ENCODE measurements at regions not wholly inside any gene's neighbourhood (a gene's known extent, or its start where the extent isn't known, plus 50 kb on each side); places are given as distances from the start of the nearest gene placed in this dataset.

DNA sequence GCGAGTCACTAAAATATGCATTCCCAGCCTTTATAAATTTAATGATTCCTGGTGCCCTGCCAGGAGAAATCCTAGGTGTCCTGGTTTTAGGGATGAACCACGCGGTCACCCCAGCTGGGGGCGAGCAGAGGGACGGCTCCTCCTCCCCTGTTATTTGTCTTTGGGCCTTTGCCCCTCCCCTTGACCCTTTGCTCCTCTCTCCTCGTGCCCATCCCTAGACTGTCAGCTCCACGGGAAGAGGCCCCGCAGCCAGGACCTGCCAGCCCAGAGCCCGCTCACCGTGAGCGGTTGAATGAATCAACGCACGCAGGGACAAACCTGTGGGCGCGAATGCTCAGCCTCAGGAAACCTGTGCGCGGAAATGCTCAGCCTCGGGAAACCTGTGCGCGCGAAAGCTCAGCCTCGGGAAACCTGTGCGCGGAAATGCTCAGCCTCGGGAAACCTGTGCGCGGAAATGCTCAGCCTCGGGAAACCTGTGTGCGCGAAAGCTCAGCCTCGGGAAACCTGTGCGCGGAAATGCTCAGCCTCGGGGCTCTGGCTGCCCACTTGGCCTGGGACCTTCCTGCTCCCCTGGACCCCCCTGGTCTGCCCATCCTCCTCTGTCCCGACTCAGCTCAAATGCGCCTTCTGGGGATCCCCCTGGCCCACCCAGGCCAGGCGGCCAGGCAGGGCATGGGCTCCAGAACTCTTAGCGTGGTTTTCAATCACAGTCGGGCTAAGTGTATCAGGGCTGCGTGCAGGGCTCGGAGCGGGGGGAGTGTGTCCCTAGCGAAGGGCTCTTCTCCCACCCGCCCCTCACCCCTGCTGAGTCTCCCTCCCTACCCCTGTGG is 140.5 kb upstream of the COL5A1 start:
- Mint-ChIP-seq H3K9me3 (no peaks in the 10 kb centered on the region), H3K4me3 (no peak overlapping the region), H3K4me1 (ENCODE audit: unreplicated experiment) (no peaks in the 10 kb centered on the region), H3K27ac (no peak overlapping the region), H3K36me3 (no peaks in the 10 kb centered on the region), H3K27me3 (no peaks in the 10 kb centered on the region)
- TF ChIP-seq, protein P1, sequence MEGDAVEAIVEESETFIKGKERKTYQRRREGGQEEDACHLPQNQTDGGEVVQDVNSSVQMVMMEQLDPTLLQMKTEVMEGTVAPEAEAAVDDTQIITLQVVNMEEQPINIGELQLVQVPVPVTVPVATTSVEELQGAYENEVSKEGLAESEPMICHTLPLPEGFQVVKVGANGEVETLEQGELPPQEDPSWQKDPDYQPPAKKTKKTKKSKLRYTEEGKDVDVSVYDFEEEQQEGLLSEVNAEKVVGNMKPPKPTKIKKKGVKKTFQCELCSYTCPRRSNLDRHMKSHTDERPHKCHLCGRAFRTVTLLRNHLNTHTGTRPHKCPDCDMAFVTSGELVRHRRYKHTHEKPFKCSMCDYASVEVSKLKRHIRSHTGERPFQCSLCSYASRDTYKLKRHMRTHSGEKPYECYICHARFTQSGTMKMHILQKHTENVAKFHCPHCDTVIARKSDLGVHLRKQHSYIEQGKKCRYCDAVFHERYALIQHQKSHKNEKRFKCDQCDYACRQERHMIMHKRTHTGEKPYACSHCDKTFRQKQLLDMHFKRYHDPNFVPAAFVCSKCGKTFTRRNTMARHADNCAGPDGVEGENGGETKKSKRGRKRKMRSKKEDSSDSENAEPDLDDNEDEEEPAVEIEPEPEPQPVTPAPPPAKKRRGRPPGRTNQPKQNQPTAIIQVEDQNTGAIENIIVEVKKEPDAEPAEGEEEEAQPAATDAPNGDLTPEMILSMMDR (conservative IDR thresholded peaks at IDR 0.05) = no peak
- no peak for DNase-seq (ENCODE audit: extremely low spot score, unreplicated experiment)

DNA sequence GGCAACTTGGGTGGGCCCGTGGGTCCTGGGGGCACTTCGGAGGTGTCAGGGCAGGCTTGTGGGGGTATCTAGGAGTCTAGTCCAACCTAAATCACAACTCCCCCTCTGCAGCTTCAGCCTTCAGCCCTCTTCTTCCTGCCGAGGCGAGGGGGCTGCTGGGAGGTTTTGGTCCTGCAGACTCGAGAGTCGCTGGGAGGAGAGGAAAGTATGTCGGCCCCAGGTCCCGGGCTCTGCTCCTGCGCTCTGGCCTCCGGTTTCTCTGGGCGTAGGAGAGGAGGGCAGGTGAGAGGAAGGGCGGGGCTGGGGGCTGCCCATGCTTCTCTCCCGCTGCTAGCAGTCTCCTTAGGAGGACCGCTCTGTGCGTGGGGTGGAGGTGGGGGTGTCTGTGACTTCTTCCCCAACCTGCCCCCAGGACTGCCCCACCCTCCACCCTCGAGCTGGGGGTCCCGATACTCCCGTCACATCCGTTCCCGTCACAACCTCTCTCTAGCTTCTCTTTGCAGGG is 139.8 kb upstream of the COL5A1 start:
- H3K36me3 Mint-ChIP-seq = no peaks in the 10 kb centered on the region
- H3K4me3 Mint-ChIP-seq = no peak overlapping the region
- no peak for DNase-seq (ENCODE audit: extremely low spot score, unreplicated experiment)
- no peak overlapping the region for H3K27ac Mint-ChIP-seq
- no peaks in the 10 kb centered on the region for H3K4me1 Mint-ChIP-seq (ENCODE audit: unreplicated experiment)
- H3K9me3 Mint-ChIP-seq = no peaks in the 10 kb centered on the region
- no peaks in the 10 kb centered on the region for H3K27me3 Mint-ChIP-seq
- TF ChIP-seq, protein P1 (conservative IDR thresholded peaks at IDR 0.05) = no peak

DNA sequence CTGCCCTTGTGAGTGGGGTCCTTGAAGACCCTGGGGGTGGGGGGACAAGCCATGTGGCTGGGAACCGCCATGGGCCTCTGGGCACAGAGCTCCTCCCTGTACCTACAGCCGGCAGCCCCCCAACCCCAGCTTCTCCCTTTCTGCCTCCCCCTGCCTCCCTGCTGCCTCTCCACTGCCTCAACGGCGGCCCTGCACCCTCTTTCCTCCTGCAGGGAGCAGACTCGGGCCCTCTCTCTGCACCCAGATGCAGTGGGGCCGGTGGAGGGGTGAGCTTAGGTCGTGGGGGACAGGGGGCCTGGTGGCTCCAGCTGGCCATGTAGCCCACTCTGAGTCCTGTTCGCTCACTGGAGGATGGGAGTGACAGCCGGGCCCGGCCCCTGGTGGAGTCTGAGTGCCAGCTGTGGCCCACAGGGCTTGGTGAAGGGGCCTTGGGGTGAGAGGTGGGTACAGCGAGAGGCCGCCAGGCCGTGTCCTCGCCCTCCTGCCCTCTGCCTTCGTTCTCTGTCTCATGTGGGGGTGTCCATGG is 139.3 kb upstream of the COL5A1 start:
- TF ChIP-seq, protein P1 (conservative IDR thresholded peaks at IDR 0.05) = no peak
- no peak overlapping the region for H3K4me3 Mint-ChIP-seq
- H3K27ac Mint-ChIP-seq = no peak overlapping the region
- H3K9me3 Mint-ChIP-seq = no peaks in the 10 kb centered on the region
- H3K4me1 Mint-ChIP-seq (ENCODE audit: unreplicated experiment) = no peaks in the 10 kb centered on the region
- DNase-seq (ENCODE audit: extremely low spot score, unreplicated experiment) = no peak
- H3K36me3 Mint-ChIP-seq = no peaks in the 10 kb centered on the region
- H3K27me3 Mint-ChIP-seq = peaks cover 3% of the 10 kb centered on the region

DNA sequence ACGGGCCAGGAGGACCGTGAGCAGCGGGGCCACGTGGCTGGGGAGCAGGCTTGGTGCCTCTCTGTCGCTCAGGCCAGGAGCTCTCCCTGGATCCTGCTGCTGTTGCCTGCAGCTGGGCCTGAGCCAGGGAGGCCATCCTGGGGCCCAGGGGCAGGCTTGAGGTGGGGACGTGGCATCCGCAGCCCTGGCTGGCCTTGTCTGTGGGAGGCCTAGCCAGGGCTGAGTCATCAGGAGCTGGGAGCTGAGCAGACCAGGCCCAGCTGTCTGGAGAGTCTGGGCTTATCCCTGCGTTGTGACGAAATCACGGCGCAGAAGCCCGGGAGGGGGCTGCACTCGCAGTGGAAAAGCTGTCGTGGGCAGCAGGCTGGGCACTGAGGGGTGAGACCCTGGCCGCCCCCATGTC is 138.8 kb upstream of the COL5A1 start:
- Mint-ChIP-seq H3K27ac (no peak overlapping the region), H3K4me1 (ENCODE audit: unreplicated experiment) (no peaks in the 10 kb centered on the region), H3K27me3 (peaks cover 4% of the 10 kb centered on the region), H3K4me3 (no peak overlapping the region), H3K36me3 (no peaks in the 10 kb centered on the region), H3K9me3 (no peaks in the 10 kb centered on the region)
- TF ChIP-seq, protein P1 (conservative IDR thresholded peaks at IDR 0.05) = no peak
- DNase-seq (ENCODE audit: extremely low spot score, unreplicated experiment) = no peak

DNA sequence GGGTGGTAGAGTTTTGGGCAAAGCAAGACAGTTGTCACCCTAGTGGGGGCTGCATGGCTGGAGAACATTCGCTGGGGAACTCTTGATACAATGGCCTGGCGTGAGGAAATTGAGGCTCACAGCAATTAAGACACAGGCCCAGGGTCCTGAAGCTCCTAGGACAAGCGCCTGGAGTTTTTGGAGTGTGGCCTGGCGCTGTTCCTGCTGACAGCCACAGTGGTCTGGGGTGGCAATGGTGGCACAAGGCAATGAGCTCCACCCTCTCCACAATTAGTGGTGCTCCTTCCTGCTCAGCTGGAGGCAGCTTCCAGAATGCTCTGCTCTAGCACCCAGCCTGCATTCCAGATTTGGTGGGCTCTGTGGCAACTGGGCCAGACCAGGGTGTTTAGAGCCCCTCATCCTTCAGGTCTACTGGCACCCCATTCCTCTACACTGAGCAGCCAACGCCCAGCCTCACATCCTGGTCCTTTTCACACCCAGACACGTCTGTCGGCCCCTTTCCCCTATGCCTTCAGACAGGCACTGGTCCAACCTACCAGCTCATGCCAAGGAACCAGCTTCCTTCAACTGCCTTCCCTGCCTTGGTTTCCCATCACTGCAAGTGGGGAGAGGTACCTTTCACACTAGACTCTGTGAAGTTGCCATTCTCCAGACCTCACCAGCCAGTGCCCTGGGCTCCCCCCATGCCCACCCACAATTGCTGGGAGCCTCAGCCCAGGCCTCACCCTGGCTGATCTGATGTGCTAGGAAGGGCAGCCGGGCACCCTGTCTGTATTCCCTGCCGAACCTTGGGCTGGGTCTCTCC is 138.1 kb upstream of the COL5A1 start:
- TF ChIP-seq, protein P1 (conservative IDR thresholded peaks at IDR 0.05) = no peak
- no peaks in the 10 kb centered on the region for H3K36me3 Mint-ChIP-seq

More for the DNA sequence above, 138.1 kb upstream of the COL5A1 start:
- Mint-ChIP-seq H3K9me3 (no peaks in the 10 kb centered on the region), H3K4me1 (ENCODE audit: unreplicated experiment) (no peaks in the 10 kb centered on the region), H3K27me3 (peaks cover 9% of the 10 kb centered on the region), H3K27ac (no peak overlapping the region), H3K4me3 (no peak overlapping the region)
- no peak for DNase-seq (ENCODE audit: extremely low spot score, unreplicated experiment)
